Bone marrow (tissue), 2 donors: ENCODE measurements at regions not wholly inside any gene's neighbourhood (a gene's known extent, or its start where the extent isn't known, plus 50 kb on each side); places are given as distances from the start of the nearest gene placed in this dataset.

Experiments used
- DNase-seq, 2 donors: peaks; one replicate each; lab custom pipeline; 2025; lab: John Stamatoyannopoulos, UW

DNA sequence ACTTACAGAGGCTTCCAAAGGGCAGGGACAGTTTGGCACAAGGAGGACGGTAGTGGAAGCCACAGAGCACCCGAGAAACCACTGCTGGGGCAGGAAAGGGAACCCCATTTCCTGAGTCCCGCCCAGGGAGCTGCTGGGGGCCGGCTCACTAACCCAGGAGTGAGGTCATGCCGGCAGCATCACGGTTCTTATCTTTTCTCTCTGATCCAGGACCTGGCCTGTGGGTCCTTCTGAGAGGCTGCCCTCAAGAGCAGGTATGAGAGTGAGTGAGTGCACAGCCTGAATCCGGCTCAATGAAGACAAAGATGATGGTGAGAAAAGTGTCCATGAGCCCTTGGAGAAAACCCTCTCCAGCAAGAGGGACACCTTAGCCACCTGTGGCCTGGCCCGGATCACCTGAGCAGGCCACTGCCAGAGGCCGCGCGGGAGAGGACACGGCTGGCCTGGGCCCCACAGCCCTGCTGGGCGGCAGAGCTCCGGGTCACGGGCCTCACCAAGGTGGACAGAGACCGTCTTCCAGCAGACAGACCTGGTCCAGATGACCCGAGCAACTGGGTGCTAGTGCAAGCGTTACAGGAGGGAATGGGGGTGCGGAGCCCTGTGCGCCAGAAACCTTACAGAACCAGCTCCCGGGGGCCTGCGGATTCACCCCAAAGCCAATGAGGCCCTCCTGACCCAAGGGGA lies 94.9 kb downstream of the RIPK4 start:
- DNase-seq, result no peak

DNA sequence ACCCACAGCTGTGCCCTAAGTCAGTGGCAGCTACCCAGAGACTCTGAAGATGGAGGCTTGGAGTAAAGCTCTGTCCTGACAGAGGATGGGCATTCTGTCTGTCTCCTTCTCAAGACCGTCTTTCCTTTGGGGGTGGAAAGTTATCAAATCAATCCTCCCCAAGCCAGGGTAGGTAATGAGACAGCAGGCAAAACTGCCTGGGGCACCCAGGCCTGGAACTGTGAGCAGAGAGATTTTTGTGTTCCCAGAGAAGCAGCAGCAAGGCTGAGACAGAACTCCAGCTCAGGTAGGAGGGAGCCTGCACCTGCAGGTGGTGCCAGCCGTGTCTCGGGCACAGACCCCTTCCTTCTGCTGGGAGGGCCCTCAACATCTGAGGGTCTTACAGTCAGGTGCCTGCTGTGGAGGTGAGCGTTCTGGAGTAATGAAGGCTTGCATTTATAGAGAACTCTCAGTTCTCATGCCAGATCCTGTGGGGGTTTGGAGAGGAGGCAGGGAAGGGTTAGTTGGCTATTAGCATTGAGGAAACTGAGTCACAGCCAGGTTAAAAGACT lies 95.6 kb downstream of the RIPK4 start:
- DNase-seq, result no peak

DNA sequence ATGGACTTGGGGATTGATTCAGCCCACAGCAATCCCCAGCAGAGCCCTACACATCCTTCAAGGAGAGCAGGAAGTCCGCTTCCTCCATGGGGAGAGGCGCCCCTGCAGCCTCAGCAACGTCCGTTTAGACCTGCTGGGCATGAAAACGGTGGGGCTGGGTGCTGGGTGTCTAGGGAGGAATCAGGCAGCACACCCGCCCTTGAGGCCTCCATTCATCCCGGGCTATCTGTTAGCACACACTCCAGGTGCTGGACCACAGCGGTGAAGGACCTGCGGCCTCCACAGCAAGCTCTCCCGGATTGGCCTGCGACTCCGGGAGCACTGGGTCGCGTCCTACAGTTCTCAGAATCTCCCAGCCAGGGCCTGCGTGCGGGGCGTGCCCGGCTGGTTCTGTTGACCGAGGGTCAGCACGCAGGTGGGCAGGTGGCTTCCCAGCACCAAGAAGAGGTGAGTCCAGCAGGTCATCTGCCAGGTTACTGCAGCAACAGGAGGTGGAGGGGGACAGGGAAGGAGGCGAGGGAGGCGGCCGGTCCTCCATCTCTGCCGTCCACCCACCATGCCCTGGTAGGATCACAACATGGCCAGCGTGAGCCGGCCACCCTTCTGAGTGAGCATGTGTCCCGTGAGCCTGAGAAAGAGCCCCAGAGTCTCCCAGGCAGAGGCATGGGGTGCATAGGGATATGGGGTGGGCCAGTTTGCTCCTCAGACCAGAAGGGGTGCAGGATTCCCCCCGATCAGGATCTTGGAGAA lies 96.6 kb downstream of the RIPK4 start:
- no peak for DNase-seq

DNA sequence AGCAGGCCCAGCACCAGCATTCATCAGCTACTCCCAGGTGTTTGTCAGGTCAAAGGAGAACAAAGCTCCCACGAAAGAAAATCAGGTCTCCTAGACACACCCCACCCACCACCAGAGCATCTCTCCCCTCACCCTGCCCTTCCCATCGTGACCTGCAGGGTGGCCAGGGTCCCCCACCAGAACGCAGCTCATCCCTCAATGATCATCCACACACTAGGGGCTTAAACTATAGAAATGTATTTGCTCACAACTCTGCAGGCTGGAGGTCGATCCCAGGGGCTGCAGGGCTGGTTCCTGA lies 97.4 kb downstream of the RIPK4 start:
- no peak for DNase-seq

DNA sequence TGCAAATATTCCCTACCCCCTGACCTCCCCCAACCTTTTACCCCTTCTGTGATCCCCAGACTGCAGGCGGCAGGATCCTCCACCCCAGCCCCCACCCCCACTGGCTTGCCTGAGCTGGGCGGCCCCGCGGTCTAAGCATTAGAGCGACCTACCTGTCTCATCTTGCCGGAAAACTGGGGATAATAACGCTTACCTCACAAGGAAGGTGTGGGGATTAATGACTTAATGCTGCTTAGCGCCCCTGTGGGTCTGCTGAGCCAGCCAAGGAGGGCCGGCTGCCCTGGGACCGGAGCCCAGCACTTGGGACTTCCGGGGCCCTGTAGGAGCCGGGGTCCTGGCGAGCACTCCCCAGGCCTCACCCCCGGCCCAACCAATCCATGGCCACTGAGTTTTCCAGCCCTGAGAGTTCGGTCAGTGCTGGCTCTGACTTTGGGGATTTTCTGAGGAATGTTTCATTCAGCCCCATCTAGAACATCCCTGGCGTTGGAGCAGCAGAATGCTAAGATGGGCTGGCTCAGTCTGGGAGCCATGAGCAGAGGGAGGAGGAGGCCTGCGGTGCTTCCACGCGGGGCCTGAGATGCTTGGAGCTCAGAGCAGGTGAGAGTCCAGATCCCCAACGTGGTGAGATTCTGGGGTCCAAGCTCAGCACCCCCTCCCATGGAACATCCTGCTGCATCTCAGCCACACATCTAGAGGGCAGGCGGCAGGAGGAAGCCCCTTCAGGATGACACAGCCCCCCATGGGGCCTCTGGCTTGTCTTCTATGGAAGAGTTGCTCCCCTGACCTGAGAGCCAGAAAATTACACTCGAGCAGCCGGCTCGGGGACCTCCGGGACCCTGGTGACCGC lies 97.9 kb downstream of the RIPK4 start:
- no peak for DNase-seq

DNA sequence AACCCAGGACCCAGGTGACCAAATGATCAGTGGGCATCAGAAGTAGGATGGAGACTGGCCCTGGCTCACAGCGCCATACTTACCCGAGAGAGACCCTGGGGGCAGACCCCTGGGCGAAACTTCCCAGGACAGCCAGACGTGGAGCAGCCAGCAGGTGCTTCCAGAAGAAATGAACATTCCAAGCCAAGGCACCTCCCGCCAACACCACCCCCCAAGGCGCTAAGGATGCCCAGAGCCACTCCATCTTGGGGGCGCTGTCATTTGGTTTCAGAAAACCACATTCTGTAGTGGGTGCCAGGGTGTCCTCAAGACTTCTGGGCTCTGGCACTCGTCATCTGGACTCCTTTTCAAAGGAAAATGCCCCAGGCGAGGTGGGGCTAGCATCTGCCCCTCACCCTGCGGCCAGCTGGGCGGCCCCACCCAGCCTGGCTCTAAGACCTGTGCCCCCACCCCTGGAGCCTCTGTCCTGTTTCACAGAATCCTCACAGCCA lies 98.8 kb downstream of the RIPK4 start:
- no peak for DNase-seq

DNA sequence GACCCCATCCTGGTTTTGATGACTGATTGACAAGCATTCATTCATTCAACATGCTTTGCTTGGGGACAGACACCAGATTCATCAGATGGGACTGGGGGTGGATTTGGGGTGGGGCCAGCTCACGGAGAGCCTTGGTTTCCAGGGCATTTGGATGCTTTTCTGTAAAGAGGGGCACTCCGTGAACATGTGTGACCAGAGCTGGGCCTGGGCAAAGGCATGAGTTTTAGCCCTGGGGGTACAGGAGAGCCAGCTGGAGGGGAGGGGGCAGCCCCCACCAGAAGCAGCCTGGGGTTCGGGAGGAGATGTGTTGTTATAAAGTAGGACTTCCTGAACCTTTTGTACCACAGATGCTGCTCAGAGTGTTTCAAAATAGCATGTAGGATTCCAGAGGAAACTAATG lies 99.7 kb downstream of the RIPK4 start:
- no peak for DNase-seq

DNA sequence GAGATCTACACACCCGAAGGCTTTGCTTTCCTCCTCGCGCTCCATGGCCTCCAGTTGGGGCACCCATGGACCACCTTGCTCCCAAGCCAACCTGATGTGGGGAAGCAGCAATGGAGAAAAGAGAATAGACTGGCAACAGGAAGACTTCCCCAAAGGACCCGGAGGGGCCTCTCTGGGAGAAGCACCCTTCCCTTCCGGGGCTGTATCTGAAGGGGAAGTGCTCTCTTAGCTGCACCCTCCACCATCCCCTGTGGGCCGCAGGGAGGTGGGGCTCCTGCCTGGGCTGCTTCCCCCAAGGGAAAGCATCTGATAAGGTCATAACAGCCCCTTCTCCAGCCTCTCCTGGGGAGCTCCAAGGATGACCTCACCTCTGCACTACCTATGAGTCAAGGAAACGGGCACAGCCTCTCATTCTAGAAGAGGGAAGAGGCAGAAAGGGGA lies 100.2 kb downstream of the RIPK4 start:
- no peak for DNase-seq

DNA sequence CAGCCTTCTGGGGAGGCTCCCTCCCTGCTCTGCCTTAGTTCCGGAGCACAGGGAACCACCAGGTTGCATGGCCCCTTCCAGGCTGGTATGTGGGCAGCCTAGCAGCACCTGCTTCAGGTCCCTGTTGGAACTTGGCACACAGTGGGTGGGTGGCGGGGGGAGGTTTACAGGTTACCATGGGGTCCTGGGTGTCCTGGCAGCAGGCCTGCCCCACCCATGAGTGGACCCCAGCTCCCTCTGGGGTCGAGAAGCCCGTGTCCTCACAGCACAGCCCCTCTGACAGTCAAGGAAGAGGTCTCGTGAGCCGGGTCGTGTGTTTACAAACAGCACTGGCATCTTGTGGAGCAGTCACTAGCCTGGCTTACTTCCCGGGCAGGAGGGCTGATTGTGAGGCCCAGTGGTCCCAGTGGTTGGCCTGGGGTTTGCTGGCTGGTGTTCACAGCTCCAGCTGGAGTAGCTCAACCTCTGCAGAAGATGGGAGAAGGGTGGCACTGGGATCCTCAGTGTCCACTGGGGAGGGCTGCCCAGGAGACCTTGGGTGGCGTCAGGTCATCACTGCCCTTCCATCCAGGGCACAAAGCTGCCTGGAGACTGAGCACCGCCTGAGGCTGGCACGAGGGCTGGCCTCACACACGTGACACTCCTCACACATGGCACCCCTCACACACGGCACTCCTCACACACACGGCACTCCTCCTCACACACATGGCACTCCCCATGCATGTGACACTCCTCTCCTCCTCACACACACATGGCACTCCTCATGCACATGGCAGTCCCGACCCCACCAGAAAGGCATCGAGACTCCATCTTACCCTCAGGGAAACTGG lies 100.9 kb downstream of the RIPK4 start:
- no peak for DNase-seq

DNA sequence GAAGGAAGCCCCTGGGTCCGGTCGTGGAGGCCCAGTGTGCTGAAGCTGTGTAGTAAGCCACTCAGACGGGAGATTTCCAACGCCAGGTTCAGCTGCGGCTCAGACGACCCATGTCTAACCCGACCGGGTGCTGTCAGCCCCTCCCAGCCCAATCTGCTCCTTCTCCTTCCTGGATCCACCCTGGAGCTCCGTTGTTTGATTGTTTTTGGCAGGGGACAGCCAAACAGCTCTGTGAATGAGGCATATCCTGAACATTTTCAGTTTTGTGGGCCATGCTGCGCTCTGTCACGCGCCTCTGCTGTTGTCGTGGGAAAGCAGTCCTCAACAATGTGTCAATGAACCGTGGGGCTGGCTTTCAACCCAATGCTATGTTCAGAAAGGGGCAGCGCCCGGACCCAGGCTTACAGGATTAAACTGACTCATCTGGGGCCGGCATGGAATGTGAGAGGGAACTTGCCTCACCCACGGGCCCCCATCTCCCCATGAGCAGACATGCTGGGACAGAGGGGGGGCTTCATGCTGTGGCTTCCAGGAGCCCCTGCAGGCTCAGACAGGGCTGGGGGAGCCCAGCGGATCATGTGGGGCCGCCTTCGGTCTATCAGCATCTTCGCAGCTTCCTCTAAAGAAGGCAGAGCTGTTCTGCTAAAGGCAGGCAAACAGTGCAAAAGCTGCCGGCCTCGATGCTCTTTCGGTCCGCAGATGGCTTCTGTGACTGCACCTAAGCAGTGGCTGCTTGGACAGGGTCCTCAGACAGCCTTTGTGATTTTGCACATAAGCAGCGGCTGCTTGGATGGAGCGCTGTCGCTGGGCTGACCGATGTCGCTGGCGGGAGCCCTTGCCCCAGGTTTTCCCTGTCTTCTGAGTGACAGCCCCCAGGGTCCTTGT lies 101.7 kb downstream of the RIPK4 start:
- no peak for DNase-seq

DNA sequence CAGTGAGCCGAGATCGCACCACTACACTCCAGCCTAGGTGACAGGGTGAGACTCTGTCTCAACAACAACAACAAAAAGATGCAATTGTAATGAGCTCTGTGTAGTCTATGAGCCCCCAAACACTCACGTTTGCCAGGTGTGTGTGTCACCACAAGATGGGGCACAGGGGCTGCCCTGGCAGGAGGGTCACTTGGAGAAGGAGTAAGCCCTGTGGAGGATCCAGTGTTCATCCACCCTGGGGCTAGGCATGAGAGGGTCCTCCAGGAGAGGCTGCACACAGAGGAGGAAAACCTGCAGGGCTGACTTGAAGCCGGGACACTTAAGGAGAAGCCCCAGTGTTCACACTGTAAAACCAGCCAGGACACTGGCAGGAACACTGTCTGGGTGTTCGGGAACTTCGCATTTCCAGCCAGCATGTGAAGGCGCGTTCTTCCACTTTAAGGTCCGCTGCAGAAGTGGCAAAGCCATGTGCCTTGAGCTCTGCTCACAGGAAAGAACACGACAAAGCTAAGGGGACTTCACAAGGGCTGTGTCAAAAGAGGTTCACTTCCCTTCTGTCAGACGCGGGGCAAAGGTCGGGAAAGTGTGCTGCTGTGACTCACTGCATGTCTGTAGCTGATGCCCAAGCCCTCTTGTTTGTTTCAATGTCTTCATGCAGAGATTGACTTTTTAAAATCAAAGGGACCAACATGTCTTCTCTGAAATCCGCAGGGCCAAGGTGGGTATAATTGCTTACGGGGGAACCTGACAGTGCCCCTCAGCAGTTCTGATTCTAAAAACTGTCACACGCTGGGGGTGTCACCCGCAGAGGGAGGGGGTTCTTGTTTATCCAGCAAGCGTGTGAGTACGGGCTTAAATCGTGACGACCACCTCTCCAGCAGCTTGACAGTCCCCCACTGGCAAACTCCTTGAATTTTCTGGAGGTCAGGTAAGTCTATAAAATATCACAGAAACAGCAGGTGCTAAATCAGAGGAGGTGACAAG lies 102.8 kb downstream of the RIPK4 start:
- no peak for DNase-seq

DNA sequence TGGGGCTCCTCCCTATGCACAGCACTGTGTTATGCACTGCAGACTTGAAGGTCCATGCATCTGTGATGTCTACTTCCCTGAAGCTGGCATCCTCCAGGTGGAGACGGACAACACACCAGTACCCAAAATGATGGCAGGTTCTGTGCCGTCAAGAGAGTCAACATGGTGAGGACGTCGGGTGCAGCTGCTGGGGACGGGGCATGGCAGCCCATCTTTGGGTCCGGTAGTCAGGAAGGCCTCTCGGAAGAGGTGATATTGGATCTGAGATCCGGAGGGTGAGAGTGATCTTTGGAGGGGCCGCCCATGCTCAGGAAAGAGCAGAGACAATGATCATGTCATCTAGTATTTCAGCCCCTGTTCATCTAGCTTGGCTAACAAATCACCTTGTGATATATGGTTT lies 104.1 kb downstream of the RIPK4 start:
- DNase-seq, result no peak

DNA sequence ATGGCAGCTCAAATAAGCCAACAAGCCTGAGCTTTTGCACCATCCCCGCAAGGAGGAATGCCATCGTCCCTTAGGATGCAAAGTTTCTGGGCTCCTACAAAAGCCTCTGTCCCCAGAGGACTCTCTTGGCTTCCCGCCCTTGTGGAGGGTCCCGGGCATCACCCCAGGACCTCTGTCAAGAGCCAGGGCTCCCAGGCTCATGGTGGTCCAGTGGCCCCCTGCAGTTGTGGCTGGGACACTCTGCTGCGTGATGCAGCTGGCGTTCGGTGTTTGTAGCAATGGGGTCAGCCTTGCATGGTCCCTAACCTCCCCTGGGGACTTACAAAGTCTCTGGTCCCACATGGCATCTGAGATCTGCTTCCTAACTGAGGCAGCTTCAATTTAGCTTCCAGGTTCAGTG lies 104.7 kb downstream of the RIPK4 start:
- DNase-seq, result no peak

DNA sequence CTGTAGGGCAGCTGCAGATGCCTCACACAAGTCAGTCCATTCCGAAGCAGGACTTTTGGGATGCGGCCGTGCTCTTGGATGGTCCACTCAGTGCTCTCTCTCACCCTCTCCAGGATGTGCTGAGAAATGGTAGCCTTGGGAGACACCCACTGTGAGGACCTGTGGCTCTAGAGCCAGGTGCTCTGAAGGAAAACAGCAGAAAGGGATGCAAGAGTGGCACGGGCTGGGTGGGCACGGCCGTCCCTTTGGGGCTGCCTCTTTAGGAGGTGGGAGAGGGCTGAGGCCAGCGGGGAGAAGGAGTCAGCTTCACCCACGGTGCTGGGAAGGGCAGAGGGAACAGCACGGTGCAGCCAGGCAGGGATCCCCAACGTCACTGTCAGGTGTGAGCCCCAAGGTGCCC lies 106.1 kb downstream of the RIPK4 start:
- DNase-seq, result no peak

DNA sequence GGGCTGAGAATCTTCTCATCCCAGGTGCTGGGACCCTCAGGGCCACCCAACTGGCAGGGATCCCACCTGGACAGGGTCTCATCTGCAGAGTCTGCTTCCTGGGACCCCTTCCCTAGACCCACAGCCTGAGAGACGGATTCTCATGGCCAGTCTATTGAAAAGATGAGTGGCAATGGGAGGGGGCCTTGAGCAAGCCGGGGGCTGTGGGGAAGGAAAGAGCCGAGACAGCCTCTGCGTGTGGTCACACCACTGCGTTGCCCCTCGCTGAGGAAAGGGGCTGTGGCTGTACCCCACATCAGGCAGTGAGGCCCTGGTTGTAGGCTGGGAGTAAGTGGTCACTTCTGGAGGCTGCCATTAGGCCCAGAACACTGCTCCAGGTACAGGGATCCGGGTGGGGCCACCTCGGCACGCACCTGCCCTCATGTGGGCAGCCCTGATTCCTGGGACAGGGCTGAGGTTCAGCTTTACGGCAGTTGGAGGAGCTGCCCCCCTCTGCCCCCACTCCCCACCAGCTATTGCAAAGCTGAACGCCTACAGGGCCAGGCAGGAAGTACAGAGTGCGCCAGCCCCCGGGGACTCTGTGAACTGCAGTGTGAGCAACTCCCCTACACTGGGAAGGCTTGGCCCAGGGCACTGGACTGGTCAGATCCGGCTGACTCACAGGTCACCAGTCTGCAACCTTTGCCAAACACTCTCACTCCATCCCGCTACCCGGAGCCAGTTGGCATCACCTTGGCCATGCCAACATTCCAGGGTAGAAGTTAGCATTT lies 106.9 kb downstream of the RIPK4 start:
- no peak for DNase-seq

DNA sequence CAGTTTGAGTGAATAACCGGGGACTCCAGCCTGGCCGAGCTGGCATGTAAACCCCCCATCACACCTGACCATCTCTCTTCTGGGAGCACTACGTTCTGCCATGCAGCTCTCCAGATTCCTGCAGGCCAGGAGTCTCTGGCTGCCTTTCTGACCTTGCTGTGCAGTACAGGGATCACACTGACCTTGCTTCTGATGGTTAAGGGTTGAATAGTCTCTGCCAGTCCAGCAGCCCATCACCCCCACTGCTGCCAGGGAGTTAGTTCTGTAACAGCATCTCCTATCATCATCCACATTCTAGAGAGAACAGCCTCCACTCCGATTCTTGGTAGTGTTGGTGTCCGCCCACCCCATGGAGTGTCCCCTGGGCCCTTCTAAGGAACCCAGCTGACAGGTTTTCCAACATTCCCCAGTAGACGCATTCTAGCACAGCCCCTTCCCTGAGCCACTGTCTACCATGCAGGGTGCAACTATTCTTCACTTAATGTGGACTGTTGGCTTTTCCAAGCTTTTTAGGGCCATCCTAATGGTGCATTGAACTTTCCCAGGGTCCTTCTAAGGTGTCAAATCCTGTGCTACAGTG lies 109.8 kb downstream of the RIPK4 start:
- no peak for DNase-seq

DNA sequence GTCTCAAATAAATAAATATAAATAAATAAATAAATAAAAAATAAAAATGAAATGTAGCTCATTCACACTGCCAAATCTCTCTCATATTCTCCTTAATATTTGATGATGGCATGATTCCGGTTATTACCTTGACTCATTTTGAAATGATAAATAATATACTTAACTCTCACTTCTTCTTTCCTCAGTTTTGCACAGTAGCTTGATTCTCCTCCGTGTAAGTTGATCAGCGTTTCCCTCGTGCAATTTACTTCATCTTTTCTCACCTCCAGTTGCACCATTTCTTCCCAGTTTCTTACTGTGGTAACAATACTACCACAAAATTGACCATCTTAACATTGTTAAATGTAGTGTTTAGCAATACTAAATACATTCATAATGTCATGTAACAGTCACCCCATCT lies 111.6 kb downstream of the RIPK4 start:
- no peak for DNase-seq

DNA sequence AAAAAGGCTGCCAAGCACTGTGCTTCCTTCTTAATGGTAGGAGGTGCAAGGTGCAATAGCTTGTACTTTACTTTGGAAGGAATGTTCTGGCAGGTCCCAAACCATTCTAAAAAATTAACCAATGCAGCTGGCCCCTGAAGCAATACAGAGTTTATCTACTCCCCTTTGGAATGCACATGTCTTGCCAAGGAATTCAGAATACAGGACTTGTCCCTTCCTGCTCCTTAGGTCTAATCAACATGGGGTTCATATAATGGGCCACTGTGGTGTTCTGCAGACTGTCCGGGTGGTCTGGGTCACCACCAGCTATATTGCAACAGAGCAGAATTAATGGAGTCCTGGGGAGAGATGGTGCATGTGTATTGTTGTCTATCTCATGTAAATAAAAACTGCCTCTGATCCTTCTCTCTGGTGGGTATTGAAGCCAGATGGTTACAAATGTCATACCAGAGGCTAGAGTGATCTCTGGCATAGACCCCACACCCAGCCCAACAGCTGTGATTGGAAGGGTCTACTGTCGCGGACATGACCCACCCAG lies 112.8 kb downstream of the RIPK4 start:
- DNase-seq, result no peak
